ENCODE measurements at regions not wholly inside any gene's neighbourhood (a gene's known extent, or its start where the extent isn't known, plus 50 kb on each side); places are given as distances from the start of the nearest gene placed in this dataset.
"Not testable (repeated sequence)": the region's sequence is repeated elsewhere in the genome, so short reads cannot be mapped to it uniquely, and the experiment has no call there.

GRCh38 chr7:79774150-79774549, 320.7 kb upstream of the MAGI2 start:
- no peak for DNase-seq

DNA sequence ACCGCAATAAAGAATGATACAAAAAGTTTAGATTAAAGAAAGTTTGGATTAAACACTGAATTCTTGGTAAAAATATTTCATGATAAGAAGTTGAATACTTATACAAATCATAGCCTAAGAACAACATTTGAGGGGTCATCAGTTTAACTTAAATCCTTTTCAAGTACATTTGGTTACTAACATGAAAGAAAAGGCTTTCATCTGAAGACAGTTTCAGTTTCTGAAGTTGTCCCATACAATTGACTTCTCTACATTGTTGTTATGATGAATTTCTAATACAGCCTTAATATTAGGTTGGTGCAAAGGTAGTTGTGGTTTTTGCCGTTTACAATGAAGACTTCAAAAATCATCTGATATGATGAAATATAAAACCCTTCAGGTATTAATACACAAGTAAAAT, 317.5 kb upstream of the MAGI2 start:
- DNase-seq: no peak

GRCh38 chr7:79770063-79770462, 316.6 kb upstream of the MAGI2 start:
- no peak for DNase-seq

DNA sequence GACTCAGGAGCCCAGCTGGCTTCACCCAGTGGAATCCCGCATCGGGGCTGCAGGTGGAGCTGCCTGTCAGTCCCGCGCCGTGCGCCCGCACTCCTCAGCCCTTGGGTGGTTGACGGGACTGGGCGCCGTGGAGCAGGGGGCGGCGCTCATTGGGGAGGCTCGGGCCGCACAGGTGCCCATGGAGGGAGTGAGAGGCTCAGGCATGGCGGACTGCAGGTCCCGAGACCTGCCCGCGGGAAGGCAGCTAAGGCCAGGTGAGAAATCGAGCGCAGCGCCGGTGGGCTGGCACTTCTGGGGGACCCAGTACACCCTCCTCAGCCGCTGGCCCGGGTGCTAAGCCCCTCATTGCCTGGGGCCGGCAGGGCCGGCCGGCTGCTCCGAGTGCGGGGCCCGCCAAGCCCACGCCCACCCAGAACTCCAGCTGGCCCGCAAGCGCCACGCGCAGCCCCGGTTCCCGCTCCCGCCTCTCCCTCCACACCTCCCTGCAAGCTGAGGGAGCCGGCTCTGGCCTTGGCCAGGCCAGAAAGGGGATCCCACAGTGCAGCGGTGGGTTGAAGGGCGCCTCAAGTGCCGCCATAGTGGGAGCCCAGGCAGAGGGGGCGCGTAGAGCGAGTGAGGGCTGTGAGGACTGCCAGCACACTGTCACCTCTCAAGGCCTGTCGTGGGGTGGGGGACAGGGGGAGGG, 314.6 kb upstream of the MAGI2 start:
- DNase-seq: not testable (repeated sequence)

- DNase-seq: not testable (repeated sequence)
These were observed 313.7 kb upstream of the MAGI2 start for GRCh38 chr7:79767192-79767591.

- no peak for DNase-seq
These were observed 308.5 kb upstream of the MAGI2 start for GRCh38 chr7:79761876-79762429.

DNA sequence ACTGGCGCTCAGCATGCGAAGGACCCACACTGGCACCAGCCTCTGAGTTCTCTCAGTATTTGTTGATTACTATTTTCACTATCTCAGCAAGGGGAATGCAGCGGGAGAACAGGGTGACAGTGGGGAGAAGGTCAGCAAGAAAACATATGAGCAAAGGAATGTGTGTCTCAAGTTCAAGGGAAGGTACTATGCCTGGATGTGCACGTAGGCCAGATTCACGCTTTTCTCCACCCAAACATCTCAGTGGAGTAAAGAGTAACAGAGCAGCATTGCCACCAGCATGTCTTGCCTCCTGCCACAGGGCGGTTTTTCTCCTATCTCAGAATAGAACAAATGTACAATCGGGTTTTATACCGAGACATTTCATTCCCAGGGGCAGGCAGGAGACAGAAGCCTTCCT, 297.5 kb upstream of the MAGI2 start:
- DNase-seq: not testable (repeated sequence)

GRCh38 chr7:79749856-79750255, 296.4 kb upstream of the MAGI2 start:
- DNase-seq: no peak

DNA sequence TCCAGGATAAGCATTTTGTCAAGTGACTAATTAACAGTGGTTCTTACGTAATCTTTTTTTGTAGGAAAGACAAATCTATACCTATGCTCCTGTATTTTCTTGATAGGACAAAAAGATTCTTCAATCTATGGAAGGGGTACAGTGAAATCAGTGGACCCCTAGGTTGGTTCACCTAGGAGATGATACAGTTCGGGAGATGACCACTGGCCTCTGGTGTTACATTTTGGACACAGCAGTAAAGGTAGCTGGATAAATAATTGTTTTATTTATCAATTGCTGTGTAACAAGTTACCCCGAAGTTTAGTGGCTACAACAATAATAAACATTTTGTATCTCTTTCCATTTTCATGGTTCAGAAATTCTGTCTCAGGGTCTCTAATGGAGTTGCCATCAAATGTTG, 288.2 kb upstream of the MAGI2 start:
- no peak for DNase-seq

- DNase-seq: no peak
These were observed 286.6 kb upstream of the MAGI2 start for GRCh38 chr7:79740076-79740475.

GRCh38 chr7:79739036-79739709, 285.7 kb upstream of the MAGI2 start:
- DNase-seq: not testable (repeated sequence)

- no peak for DNase-seq
These were observed 283.0 kb upstream of the MAGI2 start for GRCh38 chr7:79736418-79736817.

- no peak for DNase-seq
These were observed 281.5 kb upstream of the MAGI2 start for GRCh38 chr7:79735012-79735411.

DNA sequence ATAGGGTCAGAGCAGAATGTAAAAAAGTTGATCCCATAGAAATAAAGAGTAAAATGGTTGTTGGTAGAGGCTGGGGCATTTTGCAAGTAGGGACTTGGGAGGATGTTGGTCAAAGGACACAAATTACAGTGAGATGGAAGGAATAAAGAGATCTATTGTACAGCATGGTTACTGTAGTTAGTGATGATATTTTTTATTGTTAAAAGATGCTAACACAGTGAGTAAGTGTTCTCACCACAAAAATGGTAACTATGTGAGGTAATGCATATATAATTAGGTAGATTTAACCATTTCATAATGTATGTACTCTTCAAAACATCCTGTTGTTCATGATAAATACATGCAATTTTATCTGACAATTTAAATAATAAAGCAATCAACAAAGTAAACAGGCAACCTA, 280.7 kb upstream of the MAGI2 start:
- DNase-seq: no peak

DNA sequence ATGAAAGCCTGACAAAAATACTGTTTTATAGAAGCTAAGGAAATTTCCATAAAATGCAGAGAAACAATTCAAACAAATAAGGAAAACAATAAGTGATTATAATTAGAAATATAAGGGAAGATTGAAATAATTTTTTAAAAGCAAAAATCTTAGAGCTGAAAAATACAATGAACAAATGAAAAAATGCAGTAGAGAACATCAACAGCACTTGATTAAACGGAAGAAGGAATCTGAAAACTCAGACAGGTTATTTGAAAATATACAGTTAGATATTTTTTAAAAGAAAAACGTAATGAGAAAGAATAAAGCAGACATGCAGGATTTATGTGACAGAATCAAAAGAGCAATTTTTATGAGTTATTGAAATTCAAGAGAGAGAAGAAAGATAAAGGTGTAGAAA, 279.1 kb upstream of the MAGI2 start:
- DNase-seq: no peak

- no peak for DNase-seq
These were observed 277.5 kb upstream of the MAGI2 start for GRCh38 chr7:79730971-79731370.

- DNase-seq: no peak
These were observed 270.6 kb upstream of the MAGI2 start for GRCh38 chr7:79723833-79724618.

DNA sequence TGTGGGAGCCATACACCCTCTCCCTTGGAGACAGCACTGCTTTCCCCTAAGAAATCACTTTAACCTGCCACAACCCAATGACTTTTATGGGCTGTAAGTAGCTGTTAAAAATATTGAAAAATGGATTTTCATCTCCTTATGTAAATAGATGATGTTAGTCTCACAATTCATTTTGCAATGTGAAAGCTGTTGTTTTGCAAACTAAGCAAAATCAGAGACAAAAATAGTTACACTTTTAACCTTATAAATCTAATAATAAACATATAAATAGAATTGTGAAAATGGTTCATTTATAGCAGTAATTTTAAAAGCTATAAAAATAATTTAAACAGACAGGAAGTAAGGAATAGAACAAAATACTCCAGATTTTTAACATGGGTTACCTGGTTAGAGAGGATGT, 268.8 kb upstream of the MAGI2 start:
- DNase-seq: no peak

DNA sequence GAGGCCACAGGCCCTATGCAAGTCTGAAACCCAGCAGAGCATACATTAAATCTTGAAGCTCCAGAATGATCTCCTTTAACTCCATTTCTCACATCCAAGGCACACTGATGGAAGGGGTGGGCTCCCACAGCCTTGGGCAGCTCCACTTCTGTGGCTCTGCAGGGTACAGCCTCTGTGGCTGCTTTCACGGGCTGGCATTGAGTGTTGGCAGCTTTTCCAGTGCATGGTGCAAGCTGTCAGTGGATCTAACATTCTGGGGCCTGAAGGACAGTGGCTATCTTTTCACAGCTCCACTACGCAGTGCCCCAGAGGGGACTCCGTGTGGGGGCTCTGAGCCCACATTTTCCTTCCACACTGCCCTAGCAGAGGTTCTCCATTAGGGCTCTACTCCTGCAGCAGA, 265.7 kb upstream of the MAGI2 start:
- no peak for DNase-seq

GRCh38 chr7:79716329-79716728, 262.9 kb upstream of the MAGI2 start:
- no peak for DNase-seq

GRCh38 chr7:79714081-79714480, 260.6 kb upstream of the MAGI2 start:
- DNase-seq: no peak

DNA sequence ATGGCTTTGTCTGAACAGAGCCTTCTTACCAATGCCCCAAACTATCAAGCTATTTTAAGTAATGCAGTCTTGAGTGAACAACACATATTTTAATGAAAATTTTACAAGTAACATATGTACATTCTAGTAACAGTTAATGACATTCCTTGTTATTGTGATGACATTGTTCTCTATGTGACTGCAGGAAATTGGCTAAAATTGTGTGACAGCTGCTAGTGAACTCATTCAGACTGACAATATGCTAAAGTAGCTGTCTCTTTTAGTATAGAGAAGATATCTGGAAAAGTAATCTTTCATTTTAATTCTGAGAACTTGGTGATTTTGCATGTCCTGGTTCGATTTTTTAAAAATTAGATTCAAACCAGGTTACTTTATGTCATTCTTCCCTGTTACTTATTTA, 259.8 kb upstream of the MAGI2 start:
- DNase-seq: no peak

- no peak for DNase-seq
These were observed 258.2 kb upstream of the MAGI2 start for GRCh38 chr7:79711660-79712059.

All from COR-L47 (cell line).